Prostate gland (tissue), 2 donors: ENCODE measurements at regions not wholly inside any gene's neighbourhood (a gene's known extent, or its start where the extent isn't known, plus 50 kb on each side); places are given as distances from the start of the nearest gene placed in this dataset.

ENCODE experiments used
- DNase-seq: peaks from one replicate; pipeline ENCODE4 v3.0.0-alpha.2; 2019; ENCODE audit warnings: low spot score
- H3K27ac ChIP-seq, 2 donors: fragments of 200-600 bp; sonication (generic); 2 replicates each; pipeline ENCODE4 v1.5.1; 2017 to 2019
- H3K27me3 ChIP-seq: fragments of 200-600 bp; sonication (generic); replicated peaks from 2 replicates; pipeline ENCODE4 v1.5.1; 2019; ENCODE audit not compliant: insufficient read depth
- H3K36me3 ChIP-seq, 2 donors: fragments of 200-600 bp; sonication (generic); 1 replicate in 1 of 2; 2 replicates in 1 of 2; pipeline versions ENCODE4 v1.5.1 to v1.8.1; 2017 to 2019
- H3K4me1 ChIP-seq: fragments of 200-600 bp; sonication (generic); replicated peaks from 2 replicates; pipeline ENCODE4 v1.5.1; 2019
- H3K4me3 ChIP-seq, 2 donors: fragments of 200-600 bp; sonication (generic); 2 replicates each; pipeline ENCODE4 v1.5.1; 2017 to 2019
- H3K9me3 ChIP-seq: fragments of 200-600 bp; sonication (generic); 2 replicates; pipeline ENCODE4 v1.5.1; 2017
- POLR2A ChIP-seq: fragments of 450-650 bp; IDR thresholded peaks from one replicate; pipeline ENCODE4 v1.6.1; 2016; ENCODE audit warnings: antibody characterized with exemption, mild to moderate bottlenecking
- POLR2AphosphoS5 ChIP-seq: sonication (generic); formaldehyde crosslinking; IDR thresholded peaks from one replicate; pipeline ENCODE4 v1.6.1; 2017; ENCODE audit warnings: antibody characterized with exemption
- WGBS: methylation state at CpG from one replicate; pipeline ENCODE4 v1.1.5; 2018; 5-methylcytosine and 5-hydroxymethylcytosine counted together
- intact Hi-C: fragments of 100-400 bp; cut with DNase I; formaldehyde crosslinking; loops from one replicate; pipeline ENCODE4 v1.14.2; 2022
- TF ChIP-seq, protein P1 (sequence below), 4 experiments: fragments of 200-600 bp in 2 of 4; fragments of 450-650 bp in 2 of 4; sonication (generic) in 2 of 4; IDR thresholded peaks; 1 replicate in 3 of 4; 2 replicates in 1 of 4; pipeline ENCODE4 v1.5.1; 2016 to 2019; ENCODE audit warnings: antibody characterized with exemption in 4 of 4, mild to moderate bottlenecking in 2 of 4, moderate library complexity in 2 of 4

DNA sequence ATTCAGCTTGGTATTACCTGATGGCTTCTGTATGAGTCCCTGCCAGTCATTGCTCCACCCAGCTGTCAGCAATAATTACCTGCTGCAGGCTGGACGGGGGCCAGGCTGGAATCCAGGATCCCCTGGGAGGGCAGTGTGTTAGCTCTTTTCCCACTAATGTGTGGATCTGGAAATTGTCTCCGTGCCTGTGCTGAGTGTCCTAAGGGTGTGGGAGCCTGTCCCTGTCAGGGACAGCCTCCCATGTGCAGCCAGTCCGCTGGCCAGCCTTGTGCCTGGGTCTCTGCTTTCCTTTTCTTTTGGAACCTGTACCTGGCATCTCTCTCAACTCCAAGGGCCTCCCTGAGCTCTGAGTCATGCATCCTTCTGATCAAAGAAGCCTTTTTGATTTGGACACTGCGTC, 107.2 kb upstream of the SPRED2 start:
- Histone ChIP-seq H3K9me3 (no peaks in the 10 kb centered on the region), H3K27ac (no peak overlapping the region), H3K4me3 (no peak overlapping the region), H3K27me3 (no peaks in the 10 kb centered on the region), H3K4me1 (no peaks in the 10 kb centered on the region), H3K36me3 (no peaks in the 10 kb centered on the region)
- intact Hi-C loops, result no loop called here
- TF ChIP-seq, protein P1, sequence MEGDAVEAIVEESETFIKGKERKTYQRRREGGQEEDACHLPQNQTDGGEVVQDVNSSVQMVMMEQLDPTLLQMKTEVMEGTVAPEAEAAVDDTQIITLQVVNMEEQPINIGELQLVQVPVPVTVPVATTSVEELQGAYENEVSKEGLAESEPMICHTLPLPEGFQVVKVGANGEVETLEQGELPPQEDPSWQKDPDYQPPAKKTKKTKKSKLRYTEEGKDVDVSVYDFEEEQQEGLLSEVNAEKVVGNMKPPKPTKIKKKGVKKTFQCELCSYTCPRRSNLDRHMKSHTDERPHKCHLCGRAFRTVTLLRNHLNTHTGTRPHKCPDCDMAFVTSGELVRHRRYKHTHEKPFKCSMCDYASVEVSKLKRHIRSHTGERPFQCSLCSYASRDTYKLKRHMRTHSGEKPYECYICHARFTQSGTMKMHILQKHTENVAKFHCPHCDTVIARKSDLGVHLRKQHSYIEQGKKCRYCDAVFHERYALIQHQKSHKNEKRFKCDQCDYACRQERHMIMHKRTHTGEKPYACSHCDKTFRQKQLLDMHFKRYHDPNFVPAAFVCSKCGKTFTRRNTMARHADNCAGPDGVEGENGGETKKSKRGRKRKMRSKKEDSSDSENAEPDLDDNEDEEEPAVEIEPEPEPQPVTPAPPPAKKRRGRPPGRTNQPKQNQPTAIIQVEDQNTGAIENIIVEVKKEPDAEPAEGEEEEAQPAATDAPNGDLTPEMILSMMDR (IDR thresholded peaks at IDR 0.05), result no peak
- TF ChIP-seq POLR2AphosphoS5 (no peak), POLR2A (no peak)
- DNase-seq, result no peak
- 63% methylated on average over 4 of the region's 4 CpGs for WGBS

DNA sequence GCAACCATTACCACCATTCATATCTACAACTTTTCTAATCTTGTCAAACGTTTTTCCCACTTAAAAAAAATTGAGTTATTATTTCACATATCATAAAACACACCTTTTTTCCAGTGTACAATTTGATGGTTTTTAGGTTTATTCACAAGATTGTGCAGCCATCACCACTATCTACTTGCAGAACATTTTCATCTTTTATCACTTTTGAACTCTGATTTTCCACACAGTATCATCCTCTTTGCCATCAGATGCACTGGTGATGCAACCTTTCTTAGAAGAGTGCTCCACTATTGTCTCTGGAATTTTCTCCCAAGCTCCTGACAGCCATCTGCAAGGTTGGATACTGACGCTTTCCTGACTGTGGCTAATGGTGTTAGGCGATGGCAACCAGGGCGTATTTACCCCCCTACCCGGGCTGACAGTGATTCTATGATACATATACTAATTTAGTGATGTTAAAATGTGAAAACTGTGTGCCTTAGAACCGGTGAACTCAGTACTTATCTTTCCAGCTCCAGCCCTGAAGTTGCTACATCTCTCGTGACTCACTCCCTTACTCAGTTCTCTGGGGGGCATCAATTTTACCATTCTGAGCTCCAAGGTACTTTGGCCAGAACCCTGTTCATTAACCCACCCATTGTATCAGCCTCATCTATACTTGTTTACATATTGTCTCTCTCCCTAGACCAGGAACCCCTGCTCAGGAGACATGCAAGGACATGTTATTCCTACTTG, 105.4 kb upstream of the SPRED2 start:
- intact Hi-C loops, result no loop called here
- Histone ChIP-seq H3K4me3 (no peak overlapping the region), H3K4me1 (no peaks in the 10 kb centered on the region), H3K27ac (no peak overlapping the region), H3K36me3 (no peaks in the 10 kb centered on the region), H3K9me3 (no peaks in the 10 kb centered on the region), H3K27me3 (no peaks in the 10 kb centered on the region)
- 94% methylated on average over 7 of the region's 7 CpGs for WGBS
- TF ChIP-seq POLR2A, result no peak
- TF ChIP-seq, protein P1 (IDR thresholded peaks at IDR 0.05), result no peak
- TF ChIP-seq POLR2AphosphoS5, result no peak
- no peak for DNase-seq

DNA sequence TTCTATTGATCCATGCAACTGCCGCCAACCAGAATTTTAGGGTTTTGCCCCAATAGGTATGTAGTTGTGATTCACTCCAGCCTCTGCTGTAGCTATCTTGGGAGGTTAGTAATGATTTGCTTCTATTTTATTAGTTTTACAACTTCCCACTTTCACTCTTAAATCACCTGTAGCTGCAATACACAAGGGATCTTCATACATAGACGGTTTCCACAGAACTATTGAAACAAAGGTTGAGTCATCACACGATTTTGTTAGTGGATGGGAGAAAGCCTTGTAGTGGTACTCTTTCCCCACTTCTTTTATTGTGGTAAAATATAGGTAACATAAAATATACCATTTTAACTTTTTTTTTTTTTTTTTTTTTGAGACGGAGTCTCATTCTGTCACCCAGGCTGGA, 104.2 kb upstream of the SPRED2 start:
- H3K27ac ChIP-seq, result no peak overlapping the region
- intact Hi-C loops, result no loop called here
- DNase-seq, result no peak
- H3K27me3 ChIP-seq, result no peaks in the 10 kb centered on the region
- H3K36me3 ChIP-seq, result no peaks in the 10 kb centered on the region
- no peak for TF ChIP-seq POLR2A
- TF ChIP-seq, protein P1 (IDR thresholded peaks at IDR 0.05), result no peak
- no peak for TF ChIP-seq POLR2AphosphoS5
- 83% methylated on average over 4 of the region's 4 CpGs for WGBS
- H3K4me1 ChIP-seq, result no peaks in the 10 kb centered on the region
- H3K4me3 ChIP-seq, result no peak overlapping the region
- no peaks in the 10 kb centered on the region for H3K9me3 ChIP-seq

DNA sequence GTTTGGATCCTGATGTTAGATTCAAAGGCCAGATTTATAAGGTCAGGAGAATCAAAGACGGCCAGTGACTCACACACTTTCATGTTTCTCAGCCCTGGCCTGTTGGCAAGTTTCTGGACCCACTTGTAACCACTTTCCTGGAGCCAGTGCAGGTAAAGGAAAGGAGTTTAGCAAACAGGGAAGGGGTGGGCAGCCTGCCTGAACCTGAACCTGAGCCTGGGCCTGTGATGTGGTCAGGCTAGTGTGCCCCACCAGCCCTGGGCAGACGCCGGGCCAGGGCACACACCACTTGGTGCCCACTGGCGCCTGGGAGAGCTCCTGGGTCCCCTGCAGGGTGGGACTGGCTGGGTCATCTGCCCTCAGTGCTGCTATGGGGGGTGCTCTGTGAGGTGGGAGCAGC, 100.5 kb upstream of the SPRED2 start:
- intact Hi-C loops, result no loop called here
- WGBS, result 42% methylated on average over 3 of the region's 4 CpGs
- Histone ChIP-seq H3K9me3 (no peaks in the 10 kb centered on the region), H3K36me3 (no peaks in the 10 kb centered on the region), H3K27me3 (no peaks in the 10 kb centered on the region), H3K4me3 (no peak overlapping the region), H3K4me1 (no peaks in the 10 kb centered on the region), H3K27ac (no peak overlapping the region)
- TF ChIP-seq, protein P1 (IDR thresholded peaks at IDR 0.05), result no peak
- TF ChIP-seq POLR2A, result no peak
- no peak for TF ChIP-seq POLR2AphosphoS5
- DNase-seq, result no peak

DNA sequence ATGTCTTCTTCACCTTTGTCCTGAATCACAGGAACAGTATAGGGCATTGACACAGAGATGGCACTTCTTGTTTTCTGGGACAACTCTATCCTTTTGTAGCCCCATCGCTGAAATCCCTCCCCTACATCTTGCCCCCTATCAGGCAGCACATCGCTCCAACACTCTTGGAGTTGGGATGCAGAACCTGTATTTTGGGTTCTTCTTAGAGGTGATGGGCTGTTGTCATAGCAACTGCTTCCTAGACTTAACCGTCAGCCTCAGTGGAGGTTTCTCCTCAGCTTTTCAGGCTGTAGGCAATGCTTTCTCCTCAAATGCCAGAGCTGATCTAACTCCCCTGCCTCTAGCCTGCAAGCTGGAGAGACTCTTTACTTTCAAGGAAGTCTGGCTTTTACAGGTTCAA, 99.9 kb upstream of the SPRED2 start:
- WGBS, result 100% methylated on average over 3 of the region's 3 CpGs
- Histone ChIP-seq H3K4me3 (no peak overlapping the region), H3K27ac (no peak overlapping the region), H3K27me3 (no peaks in the 10 kb centered on the region), H3K36me3 (no peaks in the 10 kb centered on the region), H3K9me3 (no peaks in the 10 kb centered on the region), H3K4me1 (no peaks in the 10 kb centered on the region)
- no peak for TF ChIP-seq POLR2A
- TF ChIP-seq, protein P1 (IDR thresholded peaks at IDR 0.05), result no peak
- TF ChIP-seq POLR2AphosphoS5, result no peak
- DNase-seq, result no peak
- intact Hi-C loops, result no loop called here
